SK-N-SH treated with all-trans-retinoic acid at 6 μM for 48 hours (cell line): ENCODE measurements at regions not wholly inside any gene's neighbourhood (a gene's known extent, or its start where the extent isn't known, plus 50 kb on each side); places are given as distances from the start of the nearest gene placed in this dataset.

Experiments
- CSDC2 ChIP-seq: fragments of 250-450 bp; sonication (Bioruptor Pico); IDR thresholded peaks from 2 replicates; pipeline ENCODE4 v1.5.0; 2020; ENCODE audit warnings: mild to moderate bottlenecking, moderate library complexity
- OSR1 ChIP-seq: fragments of 250-450 bp; sonication (Bioruptor Pico); IDR thresholded peaks from 2 replicates; pipeline ENCODE4 v1.8.0; 2022; ENCODE audit warnings: moderate library complexity, mild to moderate bottlenecking, inconsistent platforms
- PATZ1 ChIP-seq: fragments of 250-450 bp; sonication (Bioruptor Pico); IDR thresholded peaks from 2 replicates; pipeline ENCODE4 v1.8.0; 2020; ENCODE audit warnings: mild to moderate bottlenecking, moderate library complexity, borderline replicate concordance
- TF ChIP-seq, protein P1 (sequence below): fragments of 250-450 bp; sonication (Bioruptor Pico); IDR thresholded peaks from 2 replicates; pipeline ENCODE4 v1.5.1; 2020; ENCODE audit warnings: low read depth, mild to moderate bottlenecking, moderate library complexity

GRCh38 chr6:119633461-119633860 is 283.9 kb upstream of the MAN1A1 start:
- TF ChIP-seq, protein P1, sequence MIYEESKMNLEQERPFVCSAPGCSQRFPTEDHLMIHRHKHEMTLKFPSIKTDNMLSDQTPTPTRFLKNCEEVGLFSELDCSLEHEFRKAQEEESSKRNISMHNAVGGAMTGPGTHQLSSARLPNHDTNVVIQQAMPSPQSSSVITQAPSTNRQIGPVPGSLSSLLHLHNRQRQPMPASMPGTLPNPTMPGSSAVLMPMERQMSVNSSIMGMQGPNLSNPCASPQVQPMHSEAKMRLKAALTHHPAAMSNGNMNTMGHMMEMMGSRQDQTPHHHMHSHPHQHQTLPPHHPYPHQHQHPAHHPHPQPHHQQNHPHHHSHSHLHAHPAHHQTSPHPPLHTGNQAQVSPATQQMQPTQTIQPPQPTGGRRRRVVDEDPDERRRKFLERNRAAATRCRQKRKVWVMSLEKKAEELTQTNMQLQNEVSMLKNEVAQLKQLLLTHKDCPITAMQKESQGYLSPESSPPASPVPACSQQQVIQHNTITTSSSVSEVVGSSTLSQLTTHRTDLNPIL (CRISPR knock-in tag) = no peak
- TF ChIP-seq OSR1 (CRISPR knock-in tag) = no peak
- no peak for TF ChIP-seq CSDC2 (CRISPR knock-in tag)
- no peak for TF ChIP-seq PATZ1 (CRISPR knock-in tag)
